Lower lobe of right lung (tissue), 2 donors: ENCODE measurements at regions not wholly inside any gene's neighbourhood (a gene's known extent, or its start where the extent isn't known, plus 50 kb on each side); places are given as distances from the start of the nearest gene placed in this dataset.

Source experiments
- ATAC-seq, 2 donors: fragments of 200-7000 bp; cut with Tn5 transposase; one replicate each; pipeline ENCODE4 v1.9.1; 2020 to 2022; ENCODE audit warnings: mild to moderate bottlenecking in 2 of 2, moderate library complexity in 2 of 2
- DNase-seq: peaks from one replicate; pipeline ENCODE4 v3.0.0-alpha.2; 2020
- H3K27ac ChIP-seq: fragments of 200-600 bp; one replicate; pipeline ENCODE4 v1.8.0; 2022
- H3K27me3 ChIP-seq: fragments of 200-600 bp; one replicate; pipeline ENCODE4 v1.8.0; 2022; ENCODE audit warnings: low read depth
- H3K36me3 ChIP-seq: fragments of 200-600 bp; one replicate; pipeline ENCODE4 v1.8.0; 2022; ENCODE audit warnings: mild to moderate bottlenecking
- H3K4me1 ChIP-seq: fragments of 200-600 bp; one replicate; pipeline ENCODE4 v1.8.0; 2022
- H3K4me3 ChIP-seq: fragments of 200-600 bp; one replicate; pipeline ENCODE4 v1.8.0; 2022; ENCODE audit warnings: mild to moderate bottlenecking
- H3K9me3 ChIP-seq: fragments of 200-600 bp; one replicate; pipeline ENCODE4 v1.8.0; 2022
- CTCF ChIP-seq: fragments of 200-600 bp; IDR thresholded peaks from one replicate; pipeline ENCODE4 v1.8.0; 2022; ENCODE audit warnings: antibody characterized with exemption, mild to moderate bottlenecking
- intact Hi-C: fragments of 100-400 bp; cut with DNase I; formaldehyde crosslinking; loops from one replicate; pipeline ENCODE4 v1.11.0; 2022
- donor health status: DM: no; HTN: yes; CAD: no; lungs with severe emphysema.

GRCh38 chr22:48495751-48496080, 1332.0 kb downstream of the BRD1 start:
- H3K9me3 ChIP-seq = no peaks in the 10 kb centered on the region
- ATAC-seq (no peak), DNase-seq (peak; percentile 34)
- intact Hi-C loops = no loop called here
- H3K27ac ChIP-seq = no peak overlapping the region
- peaks cover 11% of the 10 kb centered on the region for H3K27me3 ChIP-seq
- no peak for TF ChIP-seq CTCF
- peaks cover 2% of the 10 kb centered on the region for H3K4me1 ChIP-seq
- no peaks in the 10 kb centered on the region for H3K36me3 ChIP-seq
- H3K4me3 ChIP-seq = no peak overlapping the region

GRCh38 chr22:48494968-48495750, 1332.5 kb downstream of the BRD1 start:
- Histone ChIP-seq H3K27me3 (peaks cover 16% of the 10 kb centered on the region), H3K4me1 (peaks cover 5% of the 10 kb centered on the region), H3K27ac (no peak overlapping the region), H3K36me3 (no peaks in the 10 kb centered on the region), H3K9me3 (no peaks in the 10 kb centered on the region), H3K4me3 (no peak overlapping the region)
- ATAC-seq (no peak), DNase-seq (peak; percentile 32)
- TF ChIP-seq CTCF = no peak
- intact Hi-C loops = no loop called here

- intact Hi-C loops = no loop called here
- no peaks in the 10 kb centered on the region for H3K36me3 ChIP-seq
- no peaks in the 10 kb centered on the region for H3K9me3 ChIP-seq
- no peak overlapping the region for H3K27ac ChIP-seq
- no peak for TF ChIP-seq CTCF
- peaks cover 5% of the 10 kb centered on the region for H3K4me1 ChIP-seq
- ATAC-seq (no peak), DNase-seq (peak; percentile 26)
- H3K27me3 ChIP-seq = peaks cover 24% of the 10 kb centered on the region
- no peak overlapping the region for H3K4me3 ChIP-seq
Measured at GRCh38 chr22:48494256-48494967, 1333.3 kb downstream of the BRD1 start.

- Histone ChIP-seq H3K4me3 (no peak overlapping the region), H3K36me3 (no peaks in the 10 kb centered on the region), H3K9me3 (no peaks in the 10 kb centered on the region), H3K4me1 (peaks cover 5% of the 10 kb centered on the region), H3K27me3 (peaks cover 28% of the 10 kb centered on the region), H3K27ac (no peak overlapping the region)
- DNase-seq (no peak), ATAC-seq (no peak)
- intact Hi-C loops = no loop called here
- no peak for TF ChIP-seq CTCF
Measured at GRCh38 chr22:48493733-48494132, 1333.9 kb downstream of the BRD1 start.

GRCh38 chr22:48492366-48493320, 1335.0 kb downstream of the BRD1 start:
- H3K4me3 ChIP-seq = no peak overlapping the region
- H3K36me3 ChIP-seq = no peaks in the 10 kb centered on the region
- intact Hi-C loops = no loop called here
- ATAC-seq (peak; percentile 63 to 74), DNase-seq (peak; percentile 69)
- H3K27me3 ChIP-seq = peaks cover 34% of the 10 kb centered on the region
- TF ChIP-seq CTCF = peak; percentile 73
- H3K9me3 ChIP-seq = no peaks in the 10 kb centered on the region
- no peak overlapping the region for H3K27ac ChIP-seq
- peaks cover 5% of the 10 kb centered on the region for H3K4me1 ChIP-seq
